Ovary (tissue), 7 donors: ENCODE measurements at regions not wholly inside any gene's neighbourhood (a gene's known extent, or its start where the extent isn't known, plus 50 kb on each side); places are given as distances from the start of the nearest gene placed in this dataset.
"Not testable (repeated sequence)": the region's sequence is repeated elsewhere in the genome, so short reads cannot be mapped to it uniquely, and the experiment has no call there.

Source experiments
- DNase-seq, 5 donors: peaks; one replicate each; pipeline ENCODE4 v3.0.0-alpha.2; 2019 to 2020
- H3K27ac ChIP-seq, 2 donors: fragments of 200-600 bp; one replicate each; pipeline versions ENCODE4 v1.5.1 to v1.8.0; 2019 to 2022
- H3K27me3 ChIP-seq: fragments of 200-600 bp; one replicate; pipeline ENCODE4 v1.8.0; 2022
- H3K36me3 ChIP-seq: fragments of 200-600 bp; sonication (generic); one replicate; pipeline ENCODE4 v1.5.1; 2019
- H3K4me1 ChIP-seq: one replicate; pipeline ENCODE4 v1.8.1; 2013; ENCODE audit warnings: mild to moderate bottlenecking, moderate library complexity; ENCODE audit not compliant: insufficient read depth
- H3K4me3 ChIP-seq: fragments of 200-600 bp; sonication (generic); one replicate; pipeline ENCODE4 v1.5.1; 2017
- H3K9me3 ChIP-seq, 2 donors: fragments of 200-600 bp in 1 of 2; sonication (generic) in 1 of 2; one replicate each; pipeline versions ENCODE4 v1.5.1 to v1.8.1; 2013 to 2019; ENCODE audit warnings: mild to moderate bottlenecking in 1 of 2, moderate library complexity in 1 of 2
- CTCF ChIP-seq, 3 donors: fragments of 450-650 bp in 2 of 3; fragments of 200-600 bp in 1 of 3; IDR thresholded peaks; one replicate each; pipeline versions ENCODE4 v1.5.1 to v1.8.0; 2016 to 2022; ENCODE audit warnings: antibody characterized with exemption in 3 of 3, mild to moderate bottlenecking in 1 of 3
- EP300 ChIP-seq: sonication (generic); formaldehyde crosslinking; IDR thresholded peaks from one replicate; pipeline ENCODE4 v1.6.1; 2017; ENCODE audit warnings: antibody characterized with exemption
- POLR2A ChIP-seq: fragments of 450-650 bp; IDR thresholded peaks from one replicate; pipeline ENCODE4 v1.6.1; 2017; ENCODE audit warnings: antibody characterized with exemption, mild to moderate bottlenecking, moderate library complexity
- WGBS, 3 donors: extraction: QIAGEN DNeasy Blood & Tissue Kit in 1 of 3; methylation state at CpG; one replicate each; pipeline versions ENCODE4 v1.1.5 to v1.1.7; 2013 to 2017; 5-methylcytosine and 5-hydroxymethylcytosine counted together
- intact Hi-C, 4 donors: fragments of 100-400 bp; cut with DNase I; formaldehyde crosslinking; loops; one replicate each; pipeline versions ENCODE4 v1.11.0 to v1.15.1; 2022 to 2023
- donor health status: DM: no; HTN: no; CAD: no; lungs with moderate emphysema.
- donor health status: DM: no; HTN: no; CAD: no.
- donor health status: Bipolar disorder and iron deficiency.
- donor health status: DM: no; HTN: no; CAD: no.
- donor health status: DM: yes; HTN: yes; CAD: no.

- Histone ChIP-seq H3K27ac (no peak overlapping the region), H3K9me3 (no peaks in the 10 kb centered on the region), H3K4me3 (no peak overlapping the region), H3K36me3 (no peaks in the 10 kb centered on the region), H3K27me3 (no peaks in the 10 kb centered on the region), H3K4me1 (no peaks in the 10 kb centered on the region)
- TF ChIP-seq POLR2A: no peak
- TF ChIP-seq EP300: no peak
- TF ChIP-seq CTCF (IDR thresholded peaks at IDR 0.05): no peak
- WGBS, 3 donors: 95 to 96% (median 96%) methylated on average over 2 of the region's 2 CpGs
- DNase-seq: no peak
- intact Hi-C loops: no loop called here
These were observed 365.6 kb downstream of the TAF11L14 start for GRCh38 chr5:17999858-18000257.

GRCh38 chr5:18000744-18001143, 366.5 kb downstream of the TAF11L14 start:
- 73 to 85% (median 78%) methylated on average over 4 of the region's 4 CpGs for WGBS, 3 donors
- no peaks in the 10 kb centered on the region for H3K4me1 ChIP-seq
- intact Hi-C loops: no loop called here

GRCh38 chr5:18003312-18003711, 369.1 kb downstream of the TAF11L14 start:
- Histone ChIP-seq H3K27ac (no peak overlapping the region), H3K27me3 (no peaks in the 10 kb centered on the region), H3K36me3 (no peaks in the 10 kb centered on the region), H3K4me1 (no peaks in the 10 kb centered on the region), H3K4me3 (no peak overlapping the region), H3K9me3 (no peaks in the 10 kb centered on the region)
- intact Hi-C loops: no loop called here
- DNase-seq: no peak
- TF ChIP-seq POLR2A (no peak), CTCF (IDR thresholded peaks at IDR 0.05) (no peak), EP300 (no peak)

More at GRCh38 chr5:18000744-18001143, 366.5 kb downstream of the TAF11L14 start:
- H3K4me3 ChIP-seq: no peak overlapping the region
- no peaks in the 10 kb centered on the region for H3K27me3 ChIP-seq
- TF ChIP-seq EP300 (no peak), POLR2A (no peak), CTCF (IDR thresholded peaks at IDR 0.05) (no peak)
- H3K9me3 ChIP-seq: no peaks in the 10 kb centered on the region
- no peak overlapping the region for H3K27ac ChIP-seq
- DNase-seq: no peak
- no peaks in the 10 kb centered on the region for H3K36me3 ChIP-seq

- Histone ChIP-seq H3K27me3 (no peaks in the 10 kb centered on the region), H3K4me1 (no peaks in the 10 kb centered on the region), H3K36me3 (no peaks in the 10 kb centered on the region), H3K4me3 (no peak overlapping the region), H3K9me3 (no peaks in the 10 kb centered on the region), H3K27ac (no peak overlapping the region)
- intact Hi-C loops: no loop called here
- WGBS, 3 donors: 92 to 96% (median 93%) methylated on average over 2 of the region's 2 CpGs
- TF ChIP-seq EP300 (no peak), CTCF (IDR thresholded peaks at IDR 0.05) (no peak), POLR2A (no peak)
- DNase-seq: no peak
These were observed 369.5 kb downstream of the TAF11L14 start for GRCh38 chr5:18003784-18004183.

- intact Hi-C loops, DNase-seq, H3K9me3 ChIP-seq: not testable (repeated sequence)
These were observed 372.0 kb downstream of the TAF11L14 start for GRCh38 chr5:18006235-18006634.

More at GRCh38 chr5:18006235-18006634, 372.0 kb downstream of the TAF11L14 start:
- not testable (repeated sequence) for H3K27ac ChIP-seq, H3K4me3 ChIP-seq, H3K27me3 ChIP-seq, H3K36me3 ChIP-seq, H3K4me1 ChIP-seq
- 87 to 91% (median 90%) methylated on average over 8 of the region's 8 CpGs for WGBS, 3 donors
